Neural progenitor cell (in vitro differentiated cells): ENCODE measurements at regions not wholly inside any gene's neighbourhood (a gene's known extent, or its start where the extent isn't known, plus 50 kb on each side); places are given as distances from the start of the nearest gene placed in this dataset.

ENCODE experiments used
- EZH2 ChIP-seq: fragments of 200-600 bp; sonication (generic); IDR thresholded peaks from 2 replicates; pipeline ENCODE4 v1.6.1; 2017; ENCODE audit warnings: antibody characterized with exemption, mild to moderate bottlenecking, moderate library complexity
- EZH2phosphoT487 ChIP-seq: fragments of 200-600 bp; sonication (generic); IDR thresholded peaks from 2 replicates; pipeline ENCODE4 v1.6.1; 2017; ENCODE audit warnings: antibody characterized with exemption
- TF ChIP-seq, protein P1 (sequence below): fragments of 200-600 bp; sonication (generic); IDR thresholded peaks from 2 replicates; pipeline ENCODE4 v1.5.1; 2017; ENCODE audit warnings: antibody characterized with exemption, mild to moderate bottlenecking

DNA sequence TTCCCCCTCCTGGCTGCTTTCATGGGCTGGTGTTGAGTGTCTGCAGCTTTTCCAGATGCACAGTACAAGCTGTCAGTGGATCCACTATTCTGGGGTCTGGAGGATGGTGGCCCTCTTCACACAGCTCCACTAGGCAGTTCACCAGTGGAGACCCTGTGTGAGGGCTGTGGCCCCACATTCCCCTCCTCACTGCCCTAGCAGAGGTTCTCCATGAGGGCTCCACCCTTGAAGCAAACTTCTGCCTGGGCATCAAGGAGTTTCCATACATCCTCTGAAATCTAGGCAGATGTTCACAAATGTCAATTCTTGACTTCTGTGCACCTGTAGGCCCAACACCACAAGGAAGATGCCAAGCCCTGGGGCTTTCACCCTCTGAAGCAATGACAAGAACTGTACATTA, 1386.2 kb upstream of the ACVR2A start:
- no peak for TF ChIP-seq EZH2
- TF ChIP-seq, protein P1, sequence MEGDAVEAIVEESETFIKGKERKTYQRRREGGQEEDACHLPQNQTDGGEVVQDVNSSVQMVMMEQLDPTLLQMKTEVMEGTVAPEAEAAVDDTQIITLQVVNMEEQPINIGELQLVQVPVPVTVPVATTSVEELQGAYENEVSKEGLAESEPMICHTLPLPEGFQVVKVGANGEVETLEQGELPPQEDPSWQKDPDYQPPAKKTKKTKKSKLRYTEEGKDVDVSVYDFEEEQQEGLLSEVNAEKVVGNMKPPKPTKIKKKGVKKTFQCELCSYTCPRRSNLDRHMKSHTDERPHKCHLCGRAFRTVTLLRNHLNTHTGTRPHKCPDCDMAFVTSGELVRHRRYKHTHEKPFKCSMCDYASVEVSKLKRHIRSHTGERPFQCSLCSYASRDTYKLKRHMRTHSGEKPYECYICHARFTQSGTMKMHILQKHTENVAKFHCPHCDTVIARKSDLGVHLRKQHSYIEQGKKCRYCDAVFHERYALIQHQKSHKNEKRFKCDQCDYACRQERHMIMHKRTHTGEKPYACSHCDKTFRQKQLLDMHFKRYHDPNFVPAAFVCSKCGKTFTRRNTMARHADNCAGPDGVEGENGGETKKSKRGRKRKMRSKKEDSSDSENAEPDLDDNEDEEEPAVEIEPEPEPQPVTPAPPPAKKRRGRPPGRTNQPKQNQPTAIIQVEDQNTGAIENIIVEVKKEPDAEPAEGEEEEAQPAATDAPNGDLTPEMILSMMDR: no peak
- no peak for TF ChIP-seq EZH2phosphoT487
